Skin of body (tissue), 1 donor: ENCODE measurements at regions not wholly inside any gene's neighbourhood (a gene's known extent, or its start where the extent isn't known, plus 50 kb on each side); places are given as distances from the start of the nearest gene placed in this dataset.

Experiments used
- DNase-seq: peaks from one replicate; lab custom pipeline; 2025; lab: John Stamatoyannopoulos, UW

DNA sequence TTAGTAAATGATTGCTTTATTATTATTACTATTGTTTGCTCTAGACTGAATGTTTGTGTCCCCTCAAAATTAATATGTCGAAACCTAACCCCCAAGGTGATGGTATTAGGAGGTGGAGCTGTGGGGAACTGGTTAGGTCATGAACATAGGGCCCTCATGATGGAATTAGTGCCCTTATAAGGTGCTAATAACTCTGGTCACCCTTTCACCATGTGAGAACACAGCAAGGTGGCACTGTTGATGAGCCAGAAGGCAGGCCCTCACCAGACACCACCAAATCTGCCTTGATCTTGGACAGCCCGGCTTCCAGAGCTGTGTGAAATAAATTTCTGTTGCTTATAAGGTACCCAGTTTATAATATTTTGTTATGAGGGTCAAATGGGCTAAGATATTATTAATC is 95.8 kb downstream of the BDNF start:
- no peak for DNase-seq

DNA sequence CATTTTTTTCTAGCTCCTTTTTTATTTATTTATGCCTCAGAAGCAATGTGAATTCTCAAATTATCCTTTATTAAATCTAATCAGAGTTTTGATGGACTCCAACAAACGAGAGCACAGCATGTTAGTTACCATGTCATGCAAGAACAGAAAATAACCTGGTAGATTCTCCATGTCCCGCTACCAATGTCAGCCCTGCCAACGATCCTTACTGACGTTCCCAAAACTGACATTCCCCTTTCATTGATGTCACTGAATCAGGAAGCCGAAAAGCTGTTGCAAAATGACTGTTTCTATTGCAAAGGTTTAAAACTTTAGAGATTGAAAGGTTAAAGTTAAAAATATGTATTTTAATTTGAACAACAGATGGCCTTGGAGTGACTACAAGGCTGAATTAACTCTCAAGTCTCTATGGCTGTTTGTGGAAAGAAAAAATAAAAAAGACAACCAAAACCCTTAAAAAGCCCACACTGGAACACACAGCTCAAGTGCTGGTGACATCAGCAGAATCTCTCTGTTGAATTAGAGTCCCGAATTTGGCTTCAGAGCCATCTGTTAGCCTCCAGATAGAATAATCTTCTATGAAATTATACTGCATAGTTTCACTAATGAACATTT is 96.8 kb downstream of the BDNF start:
- DNase-seq: no peak

- no peak for DNase-seq
Observed at GRCh38 chr11:27600656-27601055, 94.1 kb upstream of the LIN7C start.

- DNase-seq: no peak
Observed at GRCh38 chr11:27599217-27599616, 92.6 kb upstream of the LIN7C start.

DNA sequence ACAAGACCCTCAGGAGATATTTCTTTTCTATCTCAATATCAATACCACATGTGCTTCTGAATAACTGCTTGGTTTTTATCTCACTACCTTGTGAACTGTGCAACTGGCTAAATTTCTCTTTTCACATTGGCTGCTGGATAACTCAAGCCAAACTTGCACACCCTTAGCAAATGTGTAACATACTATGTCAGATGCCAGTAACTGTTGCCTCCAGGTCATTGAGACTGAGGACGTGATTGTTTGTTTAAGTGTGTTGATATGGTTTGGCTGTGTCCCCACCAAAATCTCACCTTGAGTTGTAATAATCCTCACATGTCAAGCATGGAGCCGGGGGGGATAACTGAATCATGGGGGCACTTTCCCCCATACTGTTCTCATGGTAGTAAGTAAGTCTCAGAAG is 90.2 kb upstream of the LIN7C start:
- no peak for DNase-seq

DNA sequence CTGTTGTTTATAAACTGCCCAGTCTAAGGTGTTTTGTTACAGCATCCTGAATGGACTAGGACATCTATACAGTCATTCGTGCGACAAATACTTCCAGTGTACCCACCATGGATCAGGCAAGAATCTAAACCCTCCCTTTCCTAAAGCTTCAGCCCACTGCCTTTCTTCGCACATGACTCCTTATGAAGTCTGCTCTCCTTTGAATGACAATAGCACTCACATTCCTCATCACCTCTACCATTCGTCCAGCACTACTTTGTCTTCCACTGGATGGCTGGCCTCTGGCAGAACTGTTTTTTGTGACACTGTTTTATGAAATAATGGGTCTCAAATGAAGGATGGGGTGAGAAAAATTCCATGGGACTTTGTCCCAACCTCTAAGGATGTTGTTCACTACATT is 89.8 kb upstream of the LIN7C start:
- DNase-seq: no peak

DNA sequence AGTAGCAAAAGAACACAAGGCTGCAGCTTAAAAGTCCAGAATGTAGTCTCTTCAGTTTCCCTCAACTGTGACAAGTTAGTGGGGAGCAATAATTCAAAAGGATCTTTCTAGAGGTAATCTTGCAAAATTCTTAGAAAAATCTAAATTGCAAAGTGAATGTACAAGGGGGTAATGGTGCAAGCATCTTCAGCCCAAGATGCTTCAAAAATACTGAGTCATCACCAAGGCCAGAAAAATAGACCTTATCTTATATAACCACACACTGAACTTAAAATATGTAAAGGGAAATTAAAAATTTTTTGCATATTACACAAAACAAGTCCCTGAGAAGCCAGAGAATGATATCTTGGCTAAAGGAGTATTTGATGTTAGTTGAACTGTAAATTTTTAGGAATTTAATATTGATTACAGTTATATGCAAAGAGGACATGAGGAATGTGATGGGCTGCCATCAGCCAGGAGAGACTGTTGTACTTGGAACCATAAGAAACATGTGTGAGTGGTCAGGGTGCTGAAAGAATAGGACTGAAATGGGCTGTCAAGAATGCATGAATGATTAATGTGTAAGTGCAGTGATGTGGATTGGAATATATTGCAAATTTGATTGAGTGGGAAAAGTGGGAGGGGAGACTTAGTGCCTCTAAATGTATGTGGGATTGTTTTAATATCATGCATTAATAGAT is 85.7 kb upstream of the LIN7C start:
- DNase-seq: no peak

GRCh38 chr11:27582621-27583020 is 76.1 kb upstream of the LIN7C start:
- no peak for DNase-seq

- DNase-seq: no peak
Observed at GRCh38 chr11:27574342-27574741, 67.8 kb upstream of the LIN7C start.

- DNase-seq: no peak
Observed at GRCh38 chr11:27573024-27573423, 66.5 kb upstream of the LIN7C start.

- DNase-seq: peak; percentile 92
Observed at GRCh38 chr11:27571154-27571810, 64.7 kb upstream of the LIN7C start.

DNA sequence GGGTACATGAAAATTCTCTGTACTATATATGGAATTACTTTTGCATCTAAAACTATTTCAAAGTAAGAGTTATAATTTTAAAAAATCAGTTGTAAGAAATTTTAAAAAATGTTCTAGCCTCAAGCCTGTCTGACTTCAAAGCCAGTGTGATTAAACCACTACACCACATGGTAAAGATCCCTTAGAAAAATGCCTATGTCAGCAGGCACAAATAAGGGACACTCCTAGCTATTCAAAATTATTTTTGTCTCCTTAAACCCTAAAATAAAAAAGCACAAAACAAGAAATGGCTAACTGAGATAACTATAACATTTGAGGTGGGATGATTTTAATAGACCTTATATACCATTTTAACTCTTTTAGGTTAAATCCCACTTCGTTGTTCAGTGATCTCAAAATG is 64.0 kb upstream of the LIN7C start:
- DNase-seq: no peak

DNA sequence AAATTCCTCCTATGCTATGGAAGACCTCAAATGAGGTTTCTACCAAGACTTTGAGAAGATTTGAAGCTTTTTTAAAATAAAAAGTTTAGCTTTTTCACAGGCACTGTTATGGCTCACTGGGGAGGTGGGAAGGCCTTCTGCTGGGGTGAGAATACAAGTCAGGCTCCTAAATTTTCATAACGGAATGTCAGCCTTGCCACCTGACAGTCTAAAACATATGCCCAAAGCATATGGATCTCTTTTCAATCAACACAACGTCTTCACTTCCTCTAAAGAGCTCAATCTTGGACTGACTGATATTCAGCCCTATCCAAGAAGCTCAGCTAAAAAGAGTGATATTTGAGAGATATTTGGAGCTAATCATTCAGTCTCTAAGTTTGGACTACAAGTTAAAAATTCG is 57.1 kb upstream of the LIN7C start:
- DNase-seq: no peak

GRCh38 chr11:27563201-27563600 is 56.6 kb upstream of the LIN7C start:
- no peak for DNase-seq

GRCh38 chr11:27558401-27558800 is 51.8 kb upstream of the LIN7C start:
- DNase-seq: no peak

- no peak for DNase-seq
Observed at GRCh38 chr11:27557226-27557625, 50.7 kb upstream of the LIN7C start.
